K562 (cell line): ENCODE measurements at regions not wholly inside any gene's neighbourhood (a gene's known extent, or its start where the extent isn't known, plus 50 kb on each side); places are given as distances from the start of the nearest gene placed in this dataset.

Experiments used
- ATAC-seq: fragments of 200-7000 bp; cut with Tn5 transposase; 3 replicates; pipeline ENCODE4 v1.9.1; 2020; ENCODE audit warnings: moderate library complexity
- BruUV-seq: library from RNA; stranded (reverse); fragments of 400-500 nt; replicated peaks from 2 replicates; lab custom pipeline; 2021; lab: Mats Ljungman, UMichigan
- CTCF ChIA-PET: fragments of 300-600 bp; formaldehyde crosslinking; extraction: SDS; loops from one replicate; lab custom pipeline; 2021; ENCODE audit warnings: low intra/inter-chr PET ratio; lab: Yijun Ruan, JAX
- POLR2A ChIA-PET: fragments of 300-600, 350-650 bp; sonication (Branson Sonifier 250); formaldehyde crosslinking; extraction: SDS; loops from one replicate; lab custom pipeline; 2021; ENCODE audit warnings: antibody characterized with exemption, inconsistent platforms; lab: Yijun Ruan, JAX
- DNase-seq, 4 experiments: peaks; one replicate each; pipeline versions ENCODE4 v3.0.0 to v3.0.0-alpha.2; 2011 to 2018; ENCODE audit warnings: low spot score in 3 of 4, mixed read lengths in 3 of 4; ENCODE audit errors: extremely low read depth in 1 of 4
- FAIRE-seq: peaks from 2 replicates; lab custom pipeline; 2011; peaks lifted over from hg19 to GRCh38; lab: Jason Lieb, UNC
- H2AFZ ChIP-seq: 2 replicates; pipeline ENCODE4 v1.6.0; 2011; ENCODE audit warnings: low read depth, low read length, control low read depth, inconsistent platforms
- H3K27ac ChIP-seq: fragments of 200-600 bp; 3 replicates; pipeline ENCODE4 v1.8.0; 2011; ENCODE audit warnings: low read depth, mild to moderate bottlenecking, control low read depth, inconsistent platforms, low read length, moderate library complexity, mixed read lengths; ENCODE audit errors: extremely low read depth
- H3K27me3 ChIP-seq, 2 experiments: fragments of 300-600 bp in 1 of 2; 2 replicates in 1 of 2; 3 replicates in 1 of 2; pipeline versions ENCODE4 v1.6.0 to v1.8.0; 2011; ENCODE audit warnings: inconsistent platforms in 2 of 2, low read length in 2 of 2, mild to moderate bottlenecking in 1 of 2, mixed read lengths in 1 of 2, moderate library complexity in 1 of 2; ENCODE audit not compliant: control insufficient read depth in 2 of 2, insufficient read depth in 2 of 2
- H3K36me3 ChIP-seq: fragments of 300-600 bp; 3 replicates; pipeline ENCODE4 v1.8.0; 2011; ENCODE audit warnings: mild to moderate bottlenecking, low read length, inconsistent platforms; ENCODE audit not compliant: control insufficient read depth, insufficient read depth
- H3K4me1 ChIP-seq, 2 experiments: fragments of 200-600 bp in 1 of 2; replicated peaks in 1 of 2; 2 replicates in 1 of 2; 3 replicates in 1 of 2; pipeline versions ENCODE4 v1.5.1 to v1.8.0; 2011; ENCODE audit warnings: inconsistent platforms in 2 of 2, low read length in 2 of 2, mild to moderate bottlenecking in 1 of 2, mixed read lengths in 1 of 2, moderate library complexity in 1 of 2; ENCODE audit not compliant: control insufficient read depth in 2 of 2, insufficient read depth in 2 of 2
- H3K4me2 ChIP-seq: 2 replicates; pipeline ENCODE4 v1.6.1; 2011; ENCODE audit warnings: low read length, control low read depth, inconsistent platforms, mixed read lengths; ENCODE audit not compliant: insufficient read depth
- H3K4me3 ChIP-seq: fragments of 200-600 bp; sonication (generic), shearing (Covaris generic); 2 replicates; pipeline ENCODE4 v1.5.1; 2016; ENCODE audit warnings: control low read depth, inconsistent platforms
- H3K79me2 ChIP-seq: fragments of 200-600 bp; 3 replicates; pipeline ENCODE4 v1.8.0; 2011; ENCODE audit warnings: low read length, inconsistent platforms; ENCODE audit not compliant: control insufficient read depth, insufficient read depth
- H3K9ac ChIP-seq, 2 experiments: 2 replicates each; pipeline versions ENCODE4 v1.6.0 to v1.6.1; 2011; ENCODE audit warnings: low read depth in 2 of 2, low read length in 2 of 2, control low read depth in 1 of 2, inconsistent platforms in 1 of 2, mild to moderate bottlenecking in 1 of 2, mixed read lengths in 1 of 2; ENCODE audit not compliant: insufficient read depth in 1 of 2
- H3K9me1 ChIP-seq: one replicate; pipeline ENCODE4 v1.6.0; 2011; ENCODE audit warnings: inconsistent platforms, mild to moderate bottlenecking, low read length, moderate library complexity; ENCODE audit not compliant: control insufficient read depth, insufficient read depth
- H3K9me3 ChIP-seq: replicated peaks from 2 replicates; pipeline ENCODE4 v1.5.1; 2011; ENCODE audit warnings: low read depth, low read length, inconsistent platforms; ENCODE audit not compliant: control insufficient read depth, insufficient read depth
- H4K20me1 ChIP-seq: replicated peaks from 2 replicates; pipeline ENCODE4 v1.6.1; 2011; ENCODE audit warnings: low read length, inconsistent platforms, mixed read lengths; ENCODE audit not compliant: control insufficient read depth, insufficient read depth
- C11orf30 ChIP-seq: fragments of 450-650 bp; IDR thresholded peaks from 2 replicates; pipeline ENCODE4 v1.6.1; 2016; ENCODE audit warnings: low read depth, mild to moderate bottlenecking
- CHD2 ChIP-seq: IDR thresholded peaks from 2 replicates; pipeline ENCODE4 v1.6.1; 2011; ENCODE audit warnings: low read depth, low read length
- DDX20 ChIP-seq: fragments of 450-650 bp; IDR thresholded peaks from 2 replicates; pipeline ENCODE4 v1.6.1; 2016; ENCODE audit warnings: missing genetic modification characterization, low read depth, mild to moderate bottlenecking, missing compliant biosample characterization, moderate library complexity
- FOSL1 ChIP-seq: fragments of 200-800 bp; sonication (Bioruptor generic); conservative IDR thresholded peaks from 2 replicates; pipeline ENCODE4 v1.6.1; 2016; ENCODE audit warnings: missing genetic modification characterization, missing compliant biosample characterization
- FOXM1 ChIP-seq, 2 experiments: fragments of 450-650 bp in 1 of 2; sonication (generic) in 1 of 2; formaldehyde crosslinking in 1 of 2; IDR thresholded peaks; 2 replicates each; pipeline versions ENCODE4 v1.6.1 to v1.9.0; 2017 to 2022; ENCODE audit warnings: low read depth in 2 of 2, mild to moderate bottlenecking in 2 of 2, missing genetic modification reagents in 1 of 2, moderate library complexity in 1 of 2
- MAFG ChIP-seq: fragments of 450-650 bp; conservative IDR thresholded peaks from 2 replicates; pipeline ENCODE4 v1.6.1; 2016; ENCODE audit warnings: missing genetic modification characterization, missing compliant biosample characterization
- POLR2B ChIP-seq: fragments of 450-650 bp; IDR thresholded peaks from 2 replicates; pipeline ENCODE4 v1.6.1; 2018; ENCODE audit warnings: low read depth; ENCODE audit not compliant: partially characterized antibody
- ZKSCAN3 ChIP-seq: fragments of 250-450 bp; sonication (Bioruptor Pico); IDR thresholded peaks from 2 replicates; pipeline ENCODE4 v1.4.0; 2020
- ZNF316 ChIP-seq: fragments of 450-650 bp; IDR thresholded peaks from 2 replicates; pipeline ENCODE4 v1.6.1; 2016
- WGBS: fragments of 100-300 bp; shearing (Covaris generic); methylation state at CpG from one replicate; pipeline ENCODE4 v1.1.6; 2016; ENCODE audit warnings: low coverage, mixed read lengths; ENCODE audit not compliant: insufficient coverage; ENCODE audit errors: missing lambda C conversion rate; 5-methylcytosine and 5-hydroxymethylcytosine counted together
- in situ Hi-C: fragments of 300-500 bp; cut with MboI; formaldehyde crosslinking; loops from 4 replicates; pipeline ENCODE4 v1.15.0; 2018; ENCODE audit warnings: inconsistent platforms, mixed read lengths
- intact Hi-C: fragments of 100-400 bp; cut with micrococcal nuclease; formaldehyde crosslinking; loops from 2 replicates; pipeline ENCODE4 v1.14.2; 2022
- TF ChIP-seq, protein P1 (sequence below), 2 experiments: IDR thresholded peaks; 2 replicates each; pipeline ENCODE4 v1.6.1; 2012; ENCODE audit warnings: improper control_type of control experiment in 2 of 2, low read depth in 2 of 2, low read length in 2 of 2, borderline replicate concordance in 1 of 2
- TF ChIP-seq, protein P2 (sequence below): sonication (generic); formaldehyde crosslinking; IDR thresholded peaks from 2 replicates; pipeline ENCODE4 v1.5.0; 2020; ENCODE audit warnings: missing genetic modification reagents
- TF ChIP-seq, protein P3 (sequence below): fragments of 450-650 bp; formaldehyde crosslinking; IDR thresholded peaks from 2 replicates; pipeline ENCODE4 v1.4.0; 2022; ENCODE audit warnings: mild to moderate bottlenecking, moderate library complexity
- TF ChIP-seq, protein P4 (sequence below): fragments of 450-650 bp; formaldehyde crosslinking; IDR thresholded peaks from 2 replicates; pipeline ENCODE4 v1.4.0; 2020; ENCODE audit warnings: mild to moderate bottlenecking, mixed read lengths

DNA sequence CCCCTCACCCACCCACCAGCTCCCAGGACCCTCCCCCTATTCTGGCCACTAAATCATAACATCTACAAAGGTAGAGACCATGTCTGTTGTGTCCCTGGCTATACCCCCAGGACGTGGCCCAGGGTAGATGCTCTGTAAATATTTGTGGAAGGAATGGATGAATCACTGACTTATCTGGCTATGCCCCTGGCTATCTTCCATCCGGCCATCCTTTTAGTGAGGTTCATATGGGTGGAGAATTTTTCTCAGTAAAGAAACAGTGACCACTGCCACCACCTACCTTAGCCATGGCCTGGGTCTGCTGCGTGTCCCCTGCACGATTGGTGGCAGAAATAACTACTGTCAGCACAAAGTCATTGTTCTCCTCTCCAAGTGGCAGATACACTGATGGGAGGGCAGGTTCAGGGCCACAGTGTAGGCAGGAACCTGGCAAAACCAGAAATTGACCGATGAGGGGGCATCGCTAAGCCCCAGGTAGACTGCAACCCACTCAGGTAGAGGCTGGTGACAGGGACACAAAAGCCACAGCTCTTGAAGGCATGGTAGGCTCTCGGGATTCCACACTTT lies 63.1 kb upstream of the BCO1 start:
- 2% methylated on average over 7 of the region's 7 CpGs for WGBS
- in situ Hi-C loops: no loop called here
- Histone ChIP-seq H3K27me3 (peaks cover 28 to 87% of the 10 kb centered on the region in 2 experiments), H3K9ac (no peak overlapping the region), H3K4me1 (no peaks in the 10 kb centered on the region), H3K27ac (no peak overlapping the region), H3K79me2 (no peaks in the 10 kb centered on the region), H3K4me3 (no peak overlapping the region), H3K36me3 (no peaks in the 10 kb centered on the region), H2AFZ (no peak overlapping the region), H4K20me1 (no peaks in the 10 kb centered on the region), H3K9me3 (no peaks in the 10 kb centered on the region), H3K4me2 (no peak overlapping the region), H3K9me1 (no peaks in the 10 kb centered on the region)
- intact Hi-C loops: no loop called here
- ChIA-PET CTCF (no interaction called here), POLR2A (interaction anchor here (0.6 to 0.7 kb wide), 2 partner anchors 164 to 225 kb away, joined by 3 to 11 read pairs; no protein-coding TSS in a partner anchor)
- FAIRE-seq: no peak
- BruUV-seq: no TSS peak
- ATAC-seq: no peak
- no peak for DNase-seq
- TF ChIP-seq, protein P1, sequence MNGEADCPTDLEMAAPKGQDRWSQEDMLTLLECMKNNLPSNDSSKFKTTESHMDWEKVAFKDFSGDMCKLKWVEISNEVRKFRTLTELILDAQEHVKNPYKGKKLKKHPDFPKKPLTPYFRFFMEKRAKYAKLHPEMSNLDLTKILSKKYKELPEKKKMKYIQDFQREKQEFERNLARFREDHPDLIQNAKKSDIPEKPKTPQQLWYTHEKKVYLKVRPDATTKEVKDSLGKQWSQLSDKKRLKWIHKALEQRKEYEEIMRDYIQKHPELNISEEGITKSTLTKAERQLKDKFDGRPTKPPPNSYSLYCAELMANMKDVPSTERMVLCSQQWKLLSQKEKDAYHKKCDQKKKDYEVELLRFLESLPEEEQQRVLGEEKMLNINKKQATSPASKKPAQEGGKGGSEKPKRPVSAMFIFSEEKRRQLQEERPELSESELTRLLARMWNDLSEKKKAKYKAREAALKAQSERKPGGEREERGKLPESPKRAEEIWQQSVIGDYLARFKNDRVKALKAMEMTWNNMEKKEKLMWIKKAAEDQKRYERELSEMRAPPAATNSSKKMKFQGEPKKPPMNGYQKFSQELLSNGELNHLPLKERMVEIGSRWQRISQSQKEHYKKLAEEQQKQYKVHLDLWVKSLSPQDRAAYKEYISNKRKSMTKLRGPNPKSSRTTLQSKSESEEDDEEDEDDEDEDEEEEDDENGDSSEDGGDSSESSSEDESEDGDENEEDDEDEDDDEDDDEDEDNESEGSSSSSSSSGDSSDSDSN (IDR thresholded peaks at IDR 0.05; ENCODE audit: borderline replicate concordance in 1 of 2, low read depth in 2 of 2, low read length in 2 of 2): no peak
- peak; percentile 30; the same call in 1 of the 2 replicates for TF ChIP-seq C11orf30
- TF ChIP-seq POLR2B: no peak
- peak; percentile 28; the same call in 1 of the 2 replicates for TF ChIP-seq ZNF316
- TF ChIP-seq, protein P2, sequence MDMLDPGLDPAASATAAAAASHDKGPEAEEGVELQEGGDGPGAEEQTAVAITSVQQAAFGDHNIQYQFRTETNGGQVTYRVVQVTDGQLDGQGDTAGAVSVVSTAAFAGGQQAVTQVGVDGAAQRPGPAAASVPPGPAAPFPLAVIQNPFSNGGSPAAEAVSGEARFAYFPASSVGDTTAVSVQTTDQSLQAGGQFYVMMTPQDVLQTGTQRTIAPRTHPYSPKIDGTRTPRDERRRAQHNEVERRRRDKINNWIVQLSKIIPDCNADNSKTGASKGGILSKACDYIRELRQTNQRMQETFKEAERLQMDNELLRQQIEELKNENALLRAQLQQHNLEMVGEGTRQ (CRISPR knock-in tag): no peak
- no peak for TF ChIP-seq DDX20
- no peak for TF ChIP-seq FOXM1 (IDR thresholded peaks at IDR 0.05; ENCODE audit: low read depth)
- no peak for TF ChIP-seq FOXM1 (CRISPR knock-in tag; IDR thresholded peaks at IDR 0.05; ENCODE audit: low read depth)
- TF ChIP-seq, protein P3, sequence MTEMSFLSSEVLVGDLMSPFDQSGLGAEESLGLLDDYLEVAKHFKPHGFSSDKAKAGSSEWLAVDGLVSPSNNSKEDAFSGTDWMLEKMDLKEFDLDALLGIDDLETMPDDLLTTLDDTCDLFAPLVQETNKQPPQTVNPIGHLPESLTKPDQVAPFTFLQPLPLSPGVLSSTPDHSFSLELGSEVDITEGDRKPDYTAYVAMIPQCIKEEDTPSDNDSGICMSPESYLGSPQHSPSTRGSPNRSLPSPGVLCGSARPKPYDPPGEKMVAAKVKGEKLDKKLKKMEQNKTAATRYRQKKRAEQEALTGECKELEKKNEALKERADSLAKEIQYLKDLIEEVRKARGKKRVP (CRISPR knock-in tag): no peak
- TF ChIP-seq, protein P4, sequence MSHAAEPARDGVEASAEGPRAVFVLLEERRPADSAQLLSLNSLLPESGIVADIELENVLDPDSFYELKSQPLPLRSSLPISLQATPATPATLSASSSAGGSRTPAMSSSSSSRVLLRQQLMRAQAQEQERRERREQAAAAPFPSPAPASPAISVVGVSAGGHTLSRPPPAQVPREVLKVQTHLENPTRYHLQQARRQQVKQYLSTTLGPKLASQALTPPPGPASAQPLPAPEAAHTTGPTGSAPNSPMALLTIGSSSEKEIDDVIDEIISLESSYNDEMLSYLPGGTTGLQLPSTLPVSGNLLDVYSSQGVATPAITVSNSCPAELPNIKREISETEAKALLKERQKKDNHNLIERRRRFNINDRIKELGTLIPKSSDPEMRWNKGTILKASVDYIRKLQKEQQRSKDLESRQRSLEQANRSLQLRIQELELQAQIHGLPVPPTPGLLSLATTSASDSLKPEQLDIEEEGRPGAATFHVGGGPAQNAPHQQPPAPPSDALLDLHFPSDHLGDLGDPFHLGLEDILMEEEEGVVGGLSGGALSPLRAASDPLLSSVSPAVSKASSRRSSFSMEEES: no peak
- no peak for TF ChIP-seq ZKSCAN3 (CRISPR knock-in tag)
- no peak for TF ChIP-seq CHD2
- TF ChIP-seq MAFG (tag): peak; percentile 20; the same call in 1 of the 2 replicates
- TF ChIP-seq FOSL1: peak; percentile 87
